Osteocyte (in vitro differentiated cells): ENCODE measurements at regions not wholly inside any gene's neighbourhood (a gene's known extent, or its start where the extent isn't known, plus 50 kb on each side); places are given as distances from the start of the nearest gene placed in this dataset.

ENCODE experiments used
- DNase-seq: peaks from one replicate; pipeline ENCODE4 v3.0.0; 2021; ENCODE audit warnings: mixed read lengths; ENCODE audit not compliant: unreplicated experiment; ENCODE audit errors: extremely low spot score
- H3K27ac Mint-ChIP-seq: one replicate; pipeline ENCODE4 v1.8.0; 2021; ENCODE audit warnings: mild to moderate bottlenecking, mixed read lengths; ENCODE audit not compliant: unreplicated experiment
- H3K27me3 Mint-ChIP-seq: one replicate; pipeline ENCODE4 v1.8.0; 2021; ENCODE audit warnings: mixed read lengths; ENCODE audit not compliant: unreplicated experiment
- H3K36me3 Mint-ChIP-seq: one replicate; pipeline ENCODE4 v1.8.0; 2021; ENCODE audit warnings: mixed read lengths; ENCODE audit not compliant: unreplicated experiment
- H3K4me1 Mint-ChIP-seq: one replicate; pipeline ENCODE4 v1.8.0; 2021; ENCODE audit warnings: mixed read lengths; ENCODE audit not compliant: unreplicated experiment
- H3K4me3 Mint-ChIP-seq: one replicate; pipeline ENCODE4 v1.8.0; 2021; ENCODE audit warnings: mild to moderate bottlenecking, moderate library complexity, mixed read lengths; ENCODE audit not compliant: unreplicated experiment
- H3K9me3 Mint-ChIP-seq: one replicate; pipeline ENCODE4 v1.8.0; 2021; ENCODE audit warnings: mixed read lengths; ENCODE audit not compliant: unreplicated experiment
- TF ChIP-seq, protein P1 (sequence below): fragments of 200-600 bp; sonication (generic); IDR thresholded peaks from 2 replicates; pipeline ENCODE4 v1.5.0; 2021; ENCODE audit warnings: antibody characterized with exemption, mild to moderate bottlenecking, moderate library complexity

DNA sequence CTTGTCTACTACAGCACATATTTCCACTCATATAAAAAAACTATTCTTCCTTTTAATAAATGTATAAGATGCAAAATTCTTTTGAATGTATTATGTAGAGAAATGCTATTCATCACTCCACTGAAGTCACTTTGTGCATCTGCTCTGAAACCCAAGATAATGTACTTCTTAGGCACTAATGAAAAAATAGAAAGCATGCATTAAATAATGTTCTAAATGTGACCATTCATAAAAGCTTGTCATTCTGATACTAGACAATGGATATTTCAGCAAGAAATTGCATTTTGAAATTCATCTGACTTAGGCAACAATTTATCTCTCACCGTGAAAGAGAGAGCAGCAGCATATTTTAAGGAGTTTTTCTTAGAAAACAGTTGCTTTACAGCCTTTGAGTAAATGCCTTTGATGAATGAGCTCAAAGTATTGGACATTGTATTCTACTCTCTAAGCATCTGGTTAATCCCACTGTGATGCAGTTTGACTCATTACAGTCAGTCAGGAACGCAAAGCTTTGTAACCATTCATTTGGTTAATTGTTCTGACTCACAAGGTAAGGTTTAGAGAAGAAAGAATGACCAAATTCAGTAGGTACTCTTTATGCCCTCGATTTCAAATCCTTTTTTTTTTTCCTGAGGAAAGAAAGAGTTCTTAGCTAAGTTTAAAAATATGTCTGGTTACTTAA is 2233.8 kb upstream of the C9orf72 start:
- Mint-ChIP-seq H3K27ac (no peak overlapping the region), H3K4me1 (no peaks in the 10 kb centered on the region), H3K27me3 (no peaks in the 10 kb centered on the region), H3K4me3 (no peak overlapping the region), H3K9me3 (peaks cover 26% of the 10 kb centered on the region), H3K36me3 (no peaks in the 10 kb centered on the region)
- TF ChIP-seq, protein P1, sequence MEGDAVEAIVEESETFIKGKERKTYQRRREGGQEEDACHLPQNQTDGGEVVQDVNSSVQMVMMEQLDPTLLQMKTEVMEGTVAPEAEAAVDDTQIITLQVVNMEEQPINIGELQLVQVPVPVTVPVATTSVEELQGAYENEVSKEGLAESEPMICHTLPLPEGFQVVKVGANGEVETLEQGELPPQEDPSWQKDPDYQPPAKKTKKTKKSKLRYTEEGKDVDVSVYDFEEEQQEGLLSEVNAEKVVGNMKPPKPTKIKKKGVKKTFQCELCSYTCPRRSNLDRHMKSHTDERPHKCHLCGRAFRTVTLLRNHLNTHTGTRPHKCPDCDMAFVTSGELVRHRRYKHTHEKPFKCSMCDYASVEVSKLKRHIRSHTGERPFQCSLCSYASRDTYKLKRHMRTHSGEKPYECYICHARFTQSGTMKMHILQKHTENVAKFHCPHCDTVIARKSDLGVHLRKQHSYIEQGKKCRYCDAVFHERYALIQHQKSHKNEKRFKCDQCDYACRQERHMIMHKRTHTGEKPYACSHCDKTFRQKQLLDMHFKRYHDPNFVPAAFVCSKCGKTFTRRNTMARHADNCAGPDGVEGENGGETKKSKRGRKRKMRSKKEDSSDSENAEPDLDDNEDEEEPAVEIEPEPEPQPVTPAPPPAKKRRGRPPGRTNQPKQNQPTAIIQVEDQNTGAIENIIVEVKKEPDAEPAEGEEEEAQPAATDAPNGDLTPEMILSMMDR: no peak
- DNase-seq: no peak

DNA sequence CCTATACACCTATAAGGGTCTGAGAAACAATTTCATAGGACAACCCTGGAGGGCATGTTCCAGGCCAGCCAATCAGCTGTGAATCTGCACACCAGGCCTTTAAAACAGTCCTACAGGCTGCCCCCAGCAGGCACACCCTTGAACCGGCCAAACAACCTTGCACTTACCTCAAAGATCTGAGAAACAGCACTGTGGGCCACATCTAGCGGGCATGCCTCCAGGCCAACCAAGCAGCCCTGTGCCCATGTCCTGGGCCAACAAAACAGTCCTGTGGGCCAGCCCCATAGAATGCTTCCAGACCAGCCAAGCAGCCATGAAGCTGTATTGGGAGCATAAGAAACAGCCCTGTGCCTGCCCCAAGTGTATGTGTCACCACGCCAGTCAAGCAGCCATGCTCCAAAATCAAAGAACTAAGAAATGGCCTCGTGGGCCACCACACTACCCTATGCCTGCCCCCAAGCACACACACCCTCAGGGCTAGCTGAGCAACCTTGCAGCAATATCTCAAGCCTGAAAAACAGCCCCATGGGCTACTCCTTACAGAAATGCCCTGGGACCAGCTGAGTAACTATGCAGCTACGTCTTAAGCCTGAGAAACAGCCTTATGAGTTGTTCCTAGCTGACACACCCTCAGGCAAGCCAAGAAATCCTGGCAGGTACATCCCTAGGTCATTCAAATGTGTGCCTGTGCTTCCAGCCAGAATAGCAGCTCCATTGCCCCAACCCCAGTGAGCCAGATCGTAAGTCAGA is 2243.8 kb upstream of the C9orf72 start:
- no peak overlapping the region for H3K4me3 Mint-ChIP-seq

DNA sequence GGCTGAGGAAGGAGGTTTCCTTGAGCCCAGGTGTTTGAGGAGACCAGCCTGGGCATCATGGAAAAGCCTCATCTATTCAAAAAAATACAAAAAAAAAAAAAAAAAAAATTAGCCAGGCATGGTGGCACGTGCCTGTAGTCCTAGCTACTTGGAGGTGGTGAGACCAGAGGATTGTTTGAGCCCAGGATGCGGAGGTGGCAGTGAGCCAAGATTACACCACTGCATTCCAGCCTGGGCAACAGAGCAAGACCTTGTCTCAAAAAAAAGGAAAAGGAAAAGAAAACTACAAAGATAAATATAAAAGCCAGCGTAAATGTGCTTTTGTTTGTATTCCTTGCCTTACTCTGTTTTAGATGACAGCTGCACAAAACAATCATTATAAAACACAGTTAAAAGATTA is 2249.2 kb upstream of the C9orf72 start:
- Mint-ChIP-seq H3K9me3 (peaks cover 42% of the 10 kb centered on the region), H3K4me3 (no peak overlapping the region), H3K36me3 (no peaks in the 10 kb centered on the region), H3K27me3 (no peaks in the 10 kb centered on the region), H3K4me1 (no peaks in the 10 kb centered on the region), H3K27ac (no peak overlapping the region)
- TF ChIP-seq, protein P1: no peak
- no peak for DNase-seq

More for the DNA sequence above, 2243.8 kb upstream of the C9orf72 start:
- TF ChIP-seq, protein P1: no peak
- H3K36me3 Mint-ChIP-seq: no peaks in the 10 kb centered on the region
- DNase-seq: no peak
- H3K27ac Mint-ChIP-seq: no peak overlapping the region
- no peaks in the 10 kb centered on the region for H3K27me3 Mint-ChIP-seq
- H3K4me1 Mint-ChIP-seq: no peaks in the 10 kb centered on the region
- H3K9me3 Mint-ChIP-seq: peaks cover 43% of the 10 kb centered on the region

DNA sequence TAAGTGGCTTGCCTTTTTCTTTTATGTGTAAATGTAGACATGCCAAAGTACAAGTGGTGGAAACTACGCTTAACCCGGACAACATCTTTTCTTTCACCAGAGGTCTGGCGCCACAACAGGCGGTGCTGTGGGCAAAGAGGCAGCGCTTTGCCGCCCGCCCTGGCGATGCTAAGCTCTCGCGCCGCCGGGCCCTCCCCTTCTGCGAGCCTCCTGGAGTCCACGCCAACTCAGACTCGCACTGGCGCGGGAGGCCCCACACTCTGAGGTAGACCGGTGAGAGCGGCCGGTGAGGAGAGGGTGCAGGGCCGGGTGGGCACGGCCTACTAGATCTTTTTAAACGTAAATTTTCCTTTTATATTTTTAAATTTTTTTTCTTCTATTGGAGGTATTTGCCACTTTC is 2253.1 kb upstream of the C9orf72 start:
- no peaks in the 10 kb centered on the region for H3K4me1 Mint-ChIP-seq
- peaks cover 3% of the 10 kb centered on the region for H3K27me3 Mint-ChIP-seq
- TF ChIP-seq, protein P1: no peak
- H3K36me3 Mint-ChIP-seq: no peaks in the 10 kb centered on the region
- no peak overlapping the region for H3K4me3 Mint-ChIP-seq
- H3K9me3 Mint-ChIP-seq: peaks cover 7% of the 10 kb centered on the region
- no peak overlapping the region for H3K27ac Mint-ChIP-seq
- DNase-seq: peak; percentile 84

DNA sequence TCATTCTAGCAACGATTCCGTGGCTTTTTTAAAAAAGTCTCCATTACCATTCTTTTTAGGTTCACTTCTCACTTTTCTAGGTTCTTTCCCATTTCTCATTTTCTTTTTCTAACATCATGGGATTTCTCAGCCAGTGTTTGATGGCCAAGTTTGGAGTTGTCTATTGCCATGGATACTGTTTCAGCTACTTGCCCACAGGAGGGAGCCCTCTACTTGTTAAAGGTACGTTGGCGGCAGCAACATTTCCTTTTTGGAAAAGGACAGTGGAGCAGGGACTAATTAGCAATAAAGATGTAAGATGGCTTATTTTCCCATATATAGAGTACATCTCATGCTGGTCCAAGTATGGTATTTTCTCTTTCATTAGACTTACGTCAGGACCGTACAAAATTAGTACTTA is 2257.5 kb upstream of the C9orf72 start:
- Mint-ChIP-seq H3K4me3 (no peak overlapping the region), H3K27ac (no peak overlapping the region), H3K9me3 (no peaks in the 10 kb centered on the region), H3K4me1 (no peaks in the 10 kb centered on the region), H3K27me3 (peaks cover 3% of the 10 kb centered on the region), H3K36me3 (no peaks in the 10 kb centered on the region)
- DNase-seq: no peak
- TF ChIP-seq, protein P1: peak; percentile 30
